ENCODE measurements at regions not wholly inside any gene's neighbourhood (a gene's known extent, or its start where the extent isn't known, plus 50 kb on each side); places are given as distances from the start of the nearest gene placed in this dataset.

DNA sequence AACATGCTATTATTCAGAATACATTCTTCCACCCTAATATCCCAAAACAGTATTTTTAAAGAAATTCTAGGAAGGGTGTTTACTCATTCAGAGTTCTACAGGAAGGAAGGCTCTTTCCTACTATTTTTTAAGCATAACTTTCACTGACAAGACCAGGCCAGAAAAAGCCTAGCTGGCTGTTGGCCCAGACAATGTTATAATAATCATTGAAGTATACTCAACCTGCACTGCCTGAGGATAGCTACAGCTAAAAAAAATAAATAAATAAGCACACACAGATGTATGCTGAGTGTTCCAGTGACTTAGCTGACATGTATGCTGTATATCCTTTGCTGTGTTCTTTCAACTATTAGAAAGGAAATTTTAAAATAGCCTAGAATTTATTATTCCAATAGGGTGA is 145.8 kb upstream of the SPRY1 start:
- TF ChIP-seq CTCF (IDR thresholded peaks at IDR 0.05) (no peak), POLR2A (IDR thresholded peaks at IDR 0.05; ENCODE audit: low read depth) (no peak), EP300 (IDR thresholded peaks at IDR 0.05) (no peak)

Measured in esophagus muscularis mucosa (tissue), 4 donors.